Adrenal gland (tissue), 5 donors: ENCODE measurements at regions not wholly inside any gene's neighbourhood (a gene's known extent, or its start where the extent isn't known, plus 50 kb on each side); places are given as distances from the start of the nearest gene placed in this dataset.

Experiments used
- POLR2A ChIP-seq, 2 donors: fragments of 450-650 bp; IDR thresholded peaks; one replicate each; pipeline ENCODE4 v1.6.1; 2017; ENCODE audit warnings: antibody characterized with exemption in 2 of 2, mild to moderate bottlenecking in 2 of 2, moderate library complexity in 1 of 2
- TF ChIP-seq, protein P1 (sequence below), 6 experiments: fragments of 450-650 bp in 4 of 6; fragments of 200-600 bp in 2 of 6; sonication (generic) in 1 of 6; IDR thresholded peaks; 1 replicate in 5 of 6; 2 replicates in 1 of 6; pipeline versions ENCODE4 v1.5.1 to v1.8.0; 2016 to 2021; ENCODE audit warnings: antibody characterized with exemption in 6 of 6, mild to moderate bottlenecking in 2 of 6, moderate library complexity in 1 of 6
- donor health status: DM: no; HTN: no; CAD: no.

DNA sequence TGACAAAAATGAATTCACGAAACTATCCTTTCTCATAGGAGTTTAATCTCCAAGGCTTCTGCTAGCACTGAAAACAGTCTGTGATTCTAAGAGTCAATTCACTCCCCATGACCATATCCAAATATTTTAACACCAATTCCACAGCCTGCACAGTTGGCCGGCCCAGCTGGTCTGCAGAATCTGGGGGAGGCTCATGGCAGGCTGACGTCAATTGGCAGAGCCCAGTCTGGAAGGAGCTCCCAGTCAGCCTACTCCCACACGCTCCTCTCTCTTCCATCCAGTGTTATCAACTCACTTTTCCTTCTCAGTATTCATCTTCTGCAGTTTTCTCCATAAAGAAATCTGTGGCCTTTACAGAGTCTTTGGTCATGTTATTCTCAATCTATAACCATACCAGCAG lies 111.0 kb downstream of the TBXT start:
- TF ChIP-seq, protein P1, sequence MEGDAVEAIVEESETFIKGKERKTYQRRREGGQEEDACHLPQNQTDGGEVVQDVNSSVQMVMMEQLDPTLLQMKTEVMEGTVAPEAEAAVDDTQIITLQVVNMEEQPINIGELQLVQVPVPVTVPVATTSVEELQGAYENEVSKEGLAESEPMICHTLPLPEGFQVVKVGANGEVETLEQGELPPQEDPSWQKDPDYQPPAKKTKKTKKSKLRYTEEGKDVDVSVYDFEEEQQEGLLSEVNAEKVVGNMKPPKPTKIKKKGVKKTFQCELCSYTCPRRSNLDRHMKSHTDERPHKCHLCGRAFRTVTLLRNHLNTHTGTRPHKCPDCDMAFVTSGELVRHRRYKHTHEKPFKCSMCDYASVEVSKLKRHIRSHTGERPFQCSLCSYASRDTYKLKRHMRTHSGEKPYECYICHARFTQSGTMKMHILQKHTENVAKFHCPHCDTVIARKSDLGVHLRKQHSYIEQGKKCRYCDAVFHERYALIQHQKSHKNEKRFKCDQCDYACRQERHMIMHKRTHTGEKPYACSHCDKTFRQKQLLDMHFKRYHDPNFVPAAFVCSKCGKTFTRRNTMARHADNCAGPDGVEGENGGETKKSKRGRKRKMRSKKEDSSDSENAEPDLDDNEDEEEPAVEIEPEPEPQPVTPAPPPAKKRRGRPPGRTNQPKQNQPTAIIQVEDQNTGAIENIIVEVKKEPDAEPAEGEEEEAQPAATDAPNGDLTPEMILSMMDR (IDR thresholded peaks at IDR 0.05) = no peak
- TF ChIP-seq POLR2A (IDR thresholded peaks at IDR 0.05) = no peak
